ENCODE measurements at regions not wholly inside any gene's neighbourhood (a gene's known extent, or its start where the extent isn't known, plus 50 kb on each side); places are given as distances from the start of the nearest gene placed in this dataset.
A peak's percentile ranks its signal among the peaks of the same experiment; 100 is the strongest.
"Not testable (repeated sequence)": the region's sequence is repeated elsewhere in the genome, so short reads cannot be mapped to it uniquely, and the experiment has no call there.

DNA sequence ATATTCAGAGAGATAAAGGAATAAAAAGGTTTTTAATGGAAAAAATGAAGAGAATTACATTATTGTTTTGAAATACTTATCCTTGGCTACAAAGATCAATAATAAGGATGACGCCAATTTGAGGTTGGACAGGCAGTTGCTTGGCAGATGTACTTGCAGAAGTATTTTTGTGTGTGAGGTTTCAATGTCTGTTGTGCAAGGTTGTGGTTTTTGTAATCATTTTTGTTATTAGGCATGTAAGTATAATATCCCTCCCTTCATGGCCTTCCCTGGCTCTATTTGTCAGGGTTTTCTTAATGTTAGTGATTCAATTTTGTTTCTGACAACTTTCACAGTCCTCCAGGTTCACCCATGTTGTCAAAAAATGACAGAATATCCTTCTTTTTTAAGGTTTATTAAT, 105.9 kb downstream of the OTOL1 start:
- no peak for DNase-seq

DNA sequence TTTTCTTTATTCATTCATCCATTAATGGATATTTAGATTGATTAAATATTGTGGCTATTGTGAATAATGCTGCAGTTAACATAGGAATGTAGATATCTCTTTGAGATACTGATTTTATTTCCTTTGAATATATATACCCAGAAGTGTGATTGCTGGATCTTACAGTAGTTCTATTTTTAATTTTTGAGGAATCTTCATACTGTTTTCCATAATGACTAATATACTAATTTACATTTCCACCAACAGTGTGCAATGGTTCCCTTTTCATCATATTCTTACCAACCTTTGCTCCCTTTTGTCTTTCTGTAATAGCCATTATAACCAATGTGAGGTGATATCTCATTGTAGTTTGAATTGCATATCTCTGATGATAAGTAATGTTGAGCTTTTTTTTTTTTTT, 106.3 kb downstream of the OTOL1 start:
- DNase-seq, result no peak

DNA sequence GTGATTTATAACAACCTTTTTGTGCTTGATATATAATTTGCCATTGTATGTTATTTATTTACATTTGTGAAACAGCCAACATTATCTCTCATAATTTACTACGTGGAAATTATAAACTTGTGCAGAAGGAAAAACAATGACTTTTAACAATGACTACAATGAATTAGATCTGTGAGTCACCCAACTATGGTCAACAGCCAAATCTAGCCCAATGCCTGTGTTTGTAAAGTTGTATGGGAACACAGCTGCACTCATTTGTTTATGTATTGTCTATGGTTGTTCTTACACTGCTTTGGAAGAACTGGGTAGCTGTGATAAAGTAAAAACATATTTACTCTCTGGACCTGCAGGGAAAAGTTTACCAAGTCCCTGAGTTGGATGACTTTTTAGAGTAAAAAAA, 110.4 kb downstream of the OTOL1 start:
- DNase-seq, result no peak

DNA sequence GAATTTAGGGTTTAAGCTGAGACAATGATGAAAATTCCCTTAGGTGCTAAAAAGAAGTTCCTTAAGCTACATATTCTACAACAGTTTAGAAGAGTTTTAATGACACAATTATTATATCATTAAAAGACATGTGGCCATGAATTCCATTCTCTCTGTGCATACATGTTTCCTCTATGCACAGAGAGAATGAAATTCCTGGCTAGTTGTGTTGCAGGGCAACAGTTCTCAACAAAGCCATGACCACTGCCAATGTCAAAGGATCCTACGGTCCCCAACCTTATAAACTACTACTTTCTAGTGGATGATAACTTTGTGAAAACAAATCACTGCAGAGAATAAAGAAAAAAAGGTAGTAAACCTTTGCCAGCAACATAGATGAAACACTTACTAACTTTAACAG, 122.7 kb downstream of the OTOL1 start:
- no peak for DNase-seq

DNA sequence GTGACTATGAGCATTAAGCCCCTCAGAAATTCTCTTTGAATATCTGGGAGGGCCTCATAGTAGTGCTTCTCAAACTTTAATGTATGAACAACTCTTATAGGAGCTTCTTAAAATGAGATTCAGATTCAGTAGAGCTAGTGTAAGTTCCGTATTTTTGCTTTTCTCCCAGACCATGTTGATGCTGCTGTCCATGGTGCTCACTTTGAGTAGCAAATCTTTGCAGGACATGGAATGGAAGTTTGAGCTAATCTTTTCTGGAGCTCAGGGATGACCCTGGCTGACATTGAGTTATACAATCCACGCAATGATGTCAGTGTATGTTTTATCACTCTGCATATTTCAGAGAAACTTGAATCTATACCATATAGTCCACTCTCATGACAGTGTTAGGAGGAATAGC, 134.2 kb downstream of the OTOL1 start:
- no peak for DNase-seq

DNA sequence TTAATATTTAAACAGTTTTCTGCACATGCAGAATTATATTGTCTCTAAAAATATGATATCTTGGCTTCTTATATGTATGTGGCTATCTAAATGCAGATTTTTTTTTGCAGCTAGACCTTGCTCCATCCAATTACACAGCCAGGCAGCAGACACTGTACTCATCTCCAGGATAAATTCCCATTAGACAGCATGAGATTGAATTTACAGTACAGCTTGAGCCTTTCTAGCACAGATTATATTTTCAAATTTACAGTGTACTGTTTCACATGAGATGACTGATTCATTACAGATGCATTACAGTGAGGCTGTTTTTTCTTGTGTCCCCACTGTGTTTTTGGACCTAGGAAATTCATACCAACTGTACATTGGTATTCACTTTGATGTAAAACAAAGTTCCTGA, 134.9 kb downstream of the OTOL1 start:
- no peak for DNase-seq

DNA sequence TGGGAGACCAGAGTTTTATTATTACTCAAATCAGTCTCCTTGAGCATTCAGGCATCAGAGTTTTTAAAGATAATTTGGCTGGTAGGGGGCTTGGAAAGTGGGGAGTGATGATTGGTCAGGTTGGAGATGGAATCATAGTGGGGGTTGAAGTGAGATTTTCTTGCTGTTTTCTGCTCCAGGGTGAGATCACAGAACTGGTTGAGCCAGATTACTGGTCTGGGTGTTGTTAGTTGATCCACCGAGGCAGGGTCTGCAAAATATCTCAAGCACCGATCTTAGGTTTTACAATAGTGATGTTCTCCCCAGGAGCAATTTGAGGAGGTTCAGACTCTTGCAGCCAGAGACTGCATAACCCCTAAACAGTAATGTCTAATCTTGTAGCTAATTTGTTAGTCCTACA, 141.0 kb downstream of the OTOL1 start:
- DNase-seq, result no peak

DNA sequence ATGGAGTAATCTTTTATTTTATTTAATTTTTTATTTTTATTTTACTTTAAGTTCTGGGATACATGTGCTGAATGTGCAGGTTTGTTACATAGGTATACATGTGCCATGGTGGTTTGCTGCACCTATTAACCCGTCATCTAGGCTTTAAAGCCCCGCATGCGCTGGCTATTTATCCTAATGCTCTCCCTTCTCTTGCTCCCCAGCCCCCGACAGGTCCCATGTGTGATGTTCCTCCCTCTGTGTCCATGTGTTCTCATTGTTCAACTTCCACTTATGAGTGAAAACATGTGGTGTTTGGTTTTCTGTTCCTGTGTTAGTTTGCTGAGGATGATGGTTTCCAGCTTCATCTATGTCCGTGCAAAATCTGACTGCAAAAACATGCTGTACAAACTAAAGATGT, 142.5 kb downstream of the OTOL1 start:
- not testable (repeated sequence) for DNase-seq

DNA sequence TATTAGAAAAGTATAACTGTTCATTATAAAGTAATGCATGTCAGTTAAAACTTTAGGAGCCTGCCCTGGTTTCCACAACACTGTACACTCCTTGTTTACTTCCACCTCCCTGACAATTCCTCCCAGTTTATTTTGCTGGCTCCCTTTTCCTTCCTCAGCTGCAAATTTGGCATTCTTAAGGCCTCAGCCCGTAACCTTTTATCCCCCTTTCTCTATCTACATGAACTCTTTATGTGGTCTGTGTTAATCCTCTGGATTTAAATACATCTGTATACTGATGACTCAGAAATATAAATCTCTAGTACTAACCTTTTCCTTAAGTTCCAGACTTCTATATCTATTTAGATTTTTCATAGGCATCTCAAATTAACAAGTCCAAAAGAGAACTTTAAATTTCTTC, 143.6 kb downstream of the OTOL1 start:
- DNase-seq, result no peak

DNA sequence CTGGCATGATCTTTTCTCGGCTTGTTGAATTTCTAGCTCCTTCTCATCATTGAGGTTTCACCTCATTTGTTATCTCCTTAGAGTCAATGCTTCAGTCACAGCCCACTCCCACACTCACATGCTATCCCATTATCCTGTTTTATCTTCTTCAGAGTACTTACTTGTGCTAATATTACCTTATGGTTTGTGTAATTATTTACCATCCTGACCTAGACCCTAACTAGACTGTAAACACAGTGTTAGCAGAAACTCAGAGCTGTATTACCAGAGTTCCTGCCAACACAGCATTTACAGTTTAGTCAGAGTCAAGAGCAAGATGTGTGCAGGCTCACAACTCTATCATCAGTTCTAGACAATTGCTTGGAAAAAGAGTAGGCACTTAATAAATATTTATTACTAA, 144.7 kb downstream of the OTOL1 start:
- no peak for DNase-seq

DNA sequence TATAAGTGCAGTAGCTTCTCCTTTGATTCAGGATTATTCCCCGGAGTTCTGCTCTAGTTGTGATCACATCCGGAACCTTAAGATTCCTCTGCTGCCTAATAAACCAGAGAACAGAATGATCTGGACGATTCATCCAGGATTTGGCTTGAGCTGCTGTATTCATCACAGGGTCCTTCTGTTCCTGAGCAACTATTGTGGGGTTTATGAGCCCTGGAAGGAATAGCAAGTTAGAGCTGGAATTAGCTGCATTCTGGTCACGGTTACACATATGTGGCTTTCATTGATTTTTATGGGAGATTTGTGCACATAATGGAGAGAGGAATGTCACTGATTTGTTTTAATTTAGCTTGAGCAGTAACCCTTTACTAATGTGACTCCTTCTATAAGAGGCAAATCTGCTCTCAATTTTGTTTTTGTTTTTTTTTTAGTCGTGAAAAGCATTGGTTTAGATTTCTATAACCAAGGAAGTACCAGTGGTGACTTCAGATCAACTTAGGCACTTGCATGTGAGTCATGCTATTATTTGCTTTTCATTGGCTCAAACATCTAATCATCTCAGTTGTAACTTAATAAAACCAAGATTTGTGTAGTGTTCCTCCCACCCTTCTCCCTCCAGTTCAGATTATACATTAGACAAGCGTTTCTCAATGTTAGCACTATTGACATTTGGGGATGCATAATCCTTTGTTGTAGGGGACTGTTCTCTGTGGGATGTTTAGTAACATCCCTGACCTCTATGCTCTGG, 148.5 kb downstream of the OTOL1 start:
- peak; percentile 44 for DNase-seq

DNA sequence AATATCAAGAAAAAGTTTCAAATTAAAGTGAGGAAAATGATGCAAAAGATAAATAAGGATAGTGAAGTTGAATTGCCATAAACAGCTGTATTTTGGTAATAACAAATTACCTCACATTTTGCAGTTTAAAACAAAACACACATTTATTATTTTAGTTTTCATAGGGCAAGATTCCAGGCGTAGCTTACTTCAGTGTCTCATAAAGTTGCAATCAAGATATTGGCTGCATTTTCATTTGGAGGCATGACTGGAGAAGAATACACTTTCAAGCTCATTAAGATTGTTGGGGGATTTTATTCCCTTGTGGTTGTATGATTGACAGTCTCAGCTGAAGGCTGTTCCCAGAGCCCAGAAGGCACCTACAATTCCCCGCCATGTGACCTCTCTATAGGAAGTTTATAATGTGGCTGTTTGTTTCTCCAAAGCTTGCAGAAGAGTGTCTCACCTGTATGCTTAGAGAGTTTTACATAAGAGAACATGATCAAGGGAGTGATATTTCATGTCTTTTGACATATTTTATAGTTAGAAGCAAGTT, 151.4 kb downstream of the OTOL1 start:
- DNase-seq, result no peak

DNA sequence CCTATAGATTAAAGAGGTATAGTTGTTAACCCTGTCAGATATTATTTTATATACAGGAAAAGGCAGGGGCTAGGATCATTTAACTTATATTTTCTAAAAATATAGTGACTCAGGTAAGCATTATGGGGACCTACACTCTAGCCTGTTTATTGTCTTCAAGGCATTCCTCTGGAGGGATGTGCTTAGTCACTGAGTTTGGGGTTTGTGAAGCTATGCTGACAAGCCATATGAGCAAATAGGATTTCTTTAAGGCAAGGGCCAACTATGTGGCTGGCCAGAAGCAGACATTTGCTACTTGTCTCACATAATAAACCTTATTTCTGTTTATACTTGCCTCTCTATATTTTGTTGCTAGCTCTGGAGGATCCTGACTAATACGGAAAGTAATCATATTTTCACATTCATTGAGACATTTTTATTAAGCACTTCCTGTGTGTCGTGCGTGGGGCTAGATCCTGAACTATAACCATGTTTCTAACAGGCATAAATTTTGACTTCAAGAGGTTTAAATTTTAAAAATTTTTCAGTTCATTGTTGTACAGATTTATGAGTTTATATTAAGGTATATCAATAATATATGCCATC, 153.4 kb downstream of the OTOL1 start:
- DNase-seq, result no peak

DNA sequence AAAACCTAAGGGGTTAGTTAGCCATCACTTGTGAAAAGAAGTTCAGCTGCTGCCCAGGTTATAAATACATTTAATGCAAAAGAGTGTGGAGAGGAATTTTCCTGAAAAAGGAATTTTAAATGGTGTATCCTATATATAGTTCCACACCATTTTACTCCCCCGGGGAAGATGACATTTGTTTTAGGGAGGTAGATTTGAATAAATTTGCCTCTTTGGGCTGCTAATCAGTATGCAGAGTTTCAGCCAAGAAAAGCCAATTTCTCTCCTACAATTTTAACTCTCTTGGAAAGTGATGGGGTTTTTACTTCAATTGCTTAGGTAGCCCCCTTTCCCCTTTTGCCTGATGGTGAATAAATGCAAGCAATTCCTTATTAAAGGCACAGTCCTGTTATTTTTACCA, 161.2 kb downstream of the OTOL1 start:
- no peak for DNase-seq

DNA sequence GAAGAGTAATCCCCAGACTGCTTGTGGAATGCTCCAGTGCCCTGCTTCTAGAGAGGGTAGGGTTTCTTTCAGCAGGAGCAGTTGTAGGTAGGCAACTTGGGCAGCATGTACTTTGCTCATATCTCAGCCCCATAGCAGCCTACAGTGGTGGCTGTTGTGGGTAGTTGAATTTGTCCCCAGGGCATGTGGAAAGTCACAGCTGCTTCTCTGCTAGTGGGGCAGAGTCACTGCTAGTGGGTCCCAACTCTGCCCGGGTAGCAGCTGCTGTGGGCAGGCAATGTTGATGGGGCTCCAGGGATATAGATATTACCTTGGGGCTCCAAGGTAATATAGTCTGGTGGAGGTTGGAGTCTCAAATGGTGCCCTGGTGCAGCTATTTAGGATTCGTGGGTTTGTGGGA, 174.5 kb downstream of the OTOL1 start:
- DNase-seq, result no peak

DNA sequence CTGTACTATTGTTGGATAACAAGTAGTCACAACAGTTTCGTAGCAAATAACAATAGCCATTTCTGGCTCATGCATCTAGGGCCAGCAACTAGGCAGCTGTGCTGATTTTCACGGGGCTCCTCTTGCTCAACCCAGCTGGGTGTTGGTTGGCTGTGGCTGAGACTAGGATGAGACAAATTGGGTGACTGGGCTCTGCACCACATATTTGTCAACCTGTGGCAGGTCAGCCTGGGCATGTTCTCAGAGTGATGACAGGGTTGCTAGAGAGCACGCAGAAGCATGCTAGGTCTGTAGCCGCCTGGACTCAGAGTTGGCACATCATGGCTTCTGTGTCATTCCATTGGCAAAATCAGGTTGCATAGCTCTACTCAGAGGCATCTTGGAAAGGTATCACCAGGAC, 175.9 kb downstream of the OTOL1 start:
- DNase-seq, result no peak

DNA sequence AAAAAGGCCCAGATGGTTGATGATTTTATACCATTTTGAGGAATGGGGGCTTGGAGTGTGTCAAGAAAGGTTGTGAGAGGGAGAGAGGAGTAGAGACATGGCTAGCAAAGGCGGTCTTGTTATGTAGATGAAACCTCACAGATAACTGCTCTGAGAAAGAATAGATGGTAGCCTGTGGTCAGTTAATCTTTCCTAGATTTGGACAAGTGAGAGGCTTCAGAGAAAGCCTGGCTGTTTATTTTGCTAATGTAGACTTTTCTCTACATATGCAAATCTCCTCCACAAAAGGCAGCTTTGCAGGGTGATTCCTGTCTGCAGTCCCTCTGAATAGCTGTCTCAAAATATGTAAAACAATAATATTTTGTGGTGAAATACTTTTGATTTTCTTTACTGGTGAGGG, 177.3 kb downstream of the OTOL1 start:
- DNase-seq, result no peak

DNA sequence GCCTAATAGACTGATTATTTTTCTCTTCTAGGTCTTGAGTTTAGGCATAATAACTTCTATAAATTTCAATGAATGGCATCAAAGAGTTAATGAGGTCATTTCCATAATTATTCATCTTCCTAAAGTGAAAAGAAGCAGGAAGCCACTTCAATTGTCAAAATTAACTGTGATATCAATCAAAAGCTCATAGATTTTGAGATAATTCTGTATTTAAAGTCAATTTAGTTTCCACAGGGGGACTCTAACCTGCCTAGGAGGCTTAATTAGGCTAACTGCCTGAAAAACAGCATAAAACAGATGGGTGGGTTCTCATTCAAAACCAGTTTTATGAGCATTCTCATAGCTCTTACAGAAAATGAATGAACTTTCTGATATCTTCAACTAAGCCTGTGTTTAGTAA, 177.8 kb downstream of the OTOL1 start:
- DNase-seq, result no peak

DNA sequence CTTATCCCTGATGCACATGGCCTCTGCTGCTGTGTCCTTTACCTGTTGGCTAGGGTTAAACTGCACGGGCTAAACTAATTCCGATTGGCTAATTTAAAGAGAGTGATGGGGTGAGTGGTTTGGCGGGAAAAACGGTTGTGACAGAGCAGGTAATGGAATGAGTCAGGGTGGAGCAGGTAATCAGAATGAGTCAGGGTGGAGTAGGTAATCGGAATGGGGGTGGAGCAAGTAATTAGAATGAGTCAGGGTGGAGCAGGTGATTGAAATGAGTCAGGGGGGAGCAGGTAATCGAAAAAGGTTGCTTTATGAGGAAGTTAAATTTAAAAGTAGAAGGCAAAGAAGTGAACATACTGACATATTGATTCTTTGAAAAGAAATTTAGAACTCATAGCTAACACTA, 185.2 kb downstream of the OTOL1 start:
- DNase-seq, result not testable (repeated sequence)

DNA sequence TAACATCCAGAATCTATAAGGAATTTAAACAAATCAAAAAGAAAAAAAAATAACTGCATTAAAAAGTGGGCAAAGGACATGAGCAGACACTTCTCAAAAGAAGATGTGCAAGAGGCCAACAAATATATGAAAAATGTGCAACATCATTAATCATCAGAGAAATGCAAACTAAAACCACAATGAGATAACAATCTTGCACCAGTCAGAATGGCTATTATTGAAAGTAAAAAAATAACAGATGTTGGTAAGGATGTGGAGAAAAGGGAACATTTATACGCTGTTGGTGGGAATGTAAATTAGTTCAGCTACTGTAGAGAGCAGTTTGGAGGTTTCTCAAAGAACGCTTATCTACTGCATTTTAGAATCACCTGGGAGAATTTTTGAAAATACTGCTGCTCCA, 186.1 kb downstream of the OTOL1 start:
- no peak for DNase-seq

DNA sequence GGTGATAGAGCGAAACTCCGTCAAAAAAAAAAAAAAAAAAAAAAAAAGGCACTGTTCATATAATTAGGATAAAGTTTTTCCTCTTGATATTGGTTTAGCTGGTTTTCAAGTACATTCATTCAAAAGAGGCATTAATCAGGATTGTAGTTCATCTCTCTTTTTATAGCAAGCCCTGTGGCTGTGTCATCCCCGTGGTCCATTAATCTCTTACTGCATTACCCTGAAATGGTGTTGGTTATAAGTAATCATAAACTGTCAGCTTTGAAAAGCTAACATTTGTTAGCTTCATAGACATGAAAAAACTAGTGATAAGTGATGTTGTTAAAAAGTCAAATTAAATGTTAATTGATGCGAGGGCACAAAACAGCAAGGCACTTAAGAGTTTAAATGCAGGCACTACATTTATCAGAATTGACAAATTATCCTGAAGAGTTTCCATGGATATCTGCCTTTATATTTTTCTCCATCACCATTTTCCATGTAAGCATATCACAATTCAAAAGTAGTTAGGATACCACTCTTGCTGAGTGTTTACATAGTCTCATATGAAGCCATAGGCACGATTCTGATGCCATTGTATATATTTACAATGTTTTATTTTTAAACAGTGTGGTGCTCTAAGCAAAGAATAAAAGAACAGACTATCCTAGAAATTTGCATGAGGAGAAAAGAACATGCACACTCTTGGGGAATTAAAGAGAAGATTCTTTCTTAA, 193.1 kb downstream of the OTOL1 start:
- no peak for DNase-seq

DNA sequence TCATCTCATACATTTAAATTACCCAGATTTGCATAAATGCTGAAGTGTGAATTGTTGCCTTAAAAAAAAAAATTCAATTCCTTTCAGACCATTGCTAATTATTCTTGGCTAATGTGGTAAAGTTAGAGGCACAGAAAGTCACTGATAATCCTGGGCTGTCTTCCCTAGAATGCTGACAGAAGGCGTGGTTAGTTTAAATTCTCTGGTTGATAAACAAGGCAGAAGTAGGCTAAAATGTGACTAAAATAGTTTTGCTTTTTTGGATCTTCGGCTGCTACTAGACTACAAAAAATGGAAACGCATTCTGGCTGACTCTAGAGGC, 193.7 kb downstream of the OTOL1 start:
- no peak for DNase-seq

DNA sequence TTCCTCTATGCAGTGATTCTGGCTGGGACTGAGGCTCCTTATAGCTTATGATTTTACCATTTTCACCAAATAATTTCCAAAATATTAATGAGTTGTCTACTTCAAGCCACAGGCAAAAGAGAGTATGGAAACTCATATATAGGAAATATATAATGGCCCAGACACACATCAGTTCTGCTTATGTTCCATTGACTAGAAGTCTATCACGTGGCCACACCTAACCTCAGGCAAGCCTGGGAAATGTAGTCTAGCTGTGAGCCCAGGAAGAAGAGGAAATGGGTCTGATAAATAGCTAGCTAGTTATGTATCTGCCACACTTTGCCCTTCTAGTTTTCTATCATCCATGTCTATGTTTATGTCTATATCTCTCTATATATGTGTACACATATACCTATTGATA, 195.1 kb downstream of the OTOL1 start:
- DNase-seq, result no peak
